HG02623 (cell line): ENCODE measurements at regions not wholly inside any gene's neighbourhood (a gene's known extent, or its start where the extent isn't known, plus 50 kb on each side); places are given as distances from the start of the nearest gene placed in this dataset.
"Not testable (repeated sequence)": the region's sequence is repeated elsewhere in the genome, so short reads cannot be mapped to it uniquely, and the experiment has no call there.

ENCODE experiments used
- ATAC-seq: cut with Tn5 transposase; IDR thresholded peaks from one replicate; pipeline ENCODE4 v1.9.1; 2021; ENCODE audit warnings: moderate library complexity; ENCODE audit not compliant: unreplicated experiment

DNA sequence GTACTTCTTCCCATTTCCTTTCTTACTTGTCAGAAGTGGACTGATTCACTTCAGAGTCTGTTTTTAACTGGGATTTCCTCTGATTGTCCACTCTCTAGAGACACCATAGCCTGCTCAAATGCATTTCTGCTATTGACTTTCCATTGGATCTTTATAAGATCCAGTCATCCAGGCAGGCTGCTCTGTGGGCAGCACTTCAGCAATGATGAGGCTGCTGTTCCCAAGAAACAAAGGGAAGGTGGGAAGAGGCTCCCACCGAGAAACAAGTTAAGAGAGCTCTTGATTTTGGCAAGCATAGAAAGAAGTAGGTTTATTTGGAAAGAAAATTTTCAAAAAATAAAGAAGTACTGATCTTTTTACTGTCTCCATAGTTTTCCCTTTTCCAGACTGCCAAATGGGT is 125.8 kb upstream of the STARD13 start:
- ATAC-seq: no peak

DNA sequence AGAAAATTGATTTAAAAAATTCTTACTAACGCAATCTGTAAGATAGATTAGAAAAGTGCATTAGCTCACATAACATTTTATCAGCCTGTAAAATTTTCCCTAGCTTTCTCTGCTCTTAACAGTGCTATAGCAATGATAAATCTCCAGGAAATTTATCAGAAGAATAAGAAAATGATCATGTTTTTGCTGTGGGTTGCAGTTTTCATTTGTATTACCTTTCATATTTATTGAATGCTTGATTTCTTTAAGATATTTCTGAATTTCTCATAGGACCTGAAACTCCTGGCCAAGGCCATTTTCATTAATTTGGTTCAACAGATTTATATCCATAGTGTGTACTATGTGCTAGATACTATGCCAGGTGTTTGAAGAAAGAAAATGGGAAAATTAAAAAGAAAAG is 130.3 kb upstream of the STARD13 start:
- no peak for ATAC-seq

DNA sequence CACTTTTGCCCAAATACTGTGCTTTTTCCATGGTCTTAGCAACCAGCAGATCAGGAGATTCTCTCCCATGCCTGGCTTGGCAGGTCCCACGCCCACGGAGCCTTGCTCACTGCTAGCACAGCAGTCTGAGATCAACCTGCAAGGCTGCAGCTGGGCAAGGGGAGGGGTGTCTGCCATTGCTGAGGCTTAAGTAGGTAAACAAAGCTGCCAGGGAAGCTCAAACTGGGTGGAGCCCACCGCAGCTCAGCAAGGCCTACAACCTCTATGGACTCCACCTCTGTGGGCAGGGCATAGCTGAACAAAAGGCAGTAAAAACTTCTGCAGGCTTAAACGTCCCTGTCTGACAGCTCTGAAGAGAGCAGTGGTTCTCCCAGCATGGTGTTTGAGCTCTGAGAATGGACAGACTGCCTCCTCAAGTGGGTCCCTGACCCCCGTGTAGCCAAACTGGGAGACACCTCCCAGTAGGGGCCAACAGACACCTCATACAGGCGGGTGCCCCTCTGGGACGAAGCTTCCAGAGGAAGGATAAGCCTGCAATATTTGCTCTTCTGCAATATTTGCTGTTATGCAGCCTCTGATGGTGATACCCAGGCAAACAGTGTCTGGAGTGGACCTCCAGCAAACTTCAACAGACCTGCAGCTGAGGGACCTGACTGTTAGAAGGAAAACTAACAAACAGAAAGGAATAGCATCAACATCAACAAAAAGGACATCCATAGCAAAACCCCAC is 132.8 kb upstream of the STARD13 start:
- not testable (repeated sequence) for ATAC-seq

DNA sequence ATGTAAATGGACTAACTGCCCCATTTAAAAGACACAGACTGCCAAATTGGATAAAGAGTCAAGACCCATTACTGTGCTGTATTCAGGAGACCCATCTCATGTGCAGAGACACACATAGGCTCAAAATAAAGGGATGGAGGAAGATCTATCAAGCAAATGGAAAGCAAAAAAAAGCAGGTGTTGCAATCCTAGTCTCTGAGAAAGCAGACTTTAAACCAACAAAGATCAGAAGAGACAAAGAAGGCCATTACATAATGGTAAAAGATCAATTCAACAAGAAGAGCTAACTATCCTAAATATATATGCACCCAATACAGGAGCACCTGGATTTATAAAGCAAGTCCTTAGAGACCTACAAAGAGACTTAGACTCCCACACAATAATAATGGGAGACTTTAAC is 134.6 kb upstream of the STARD13 start:
- ATAC-seq: not testable (repeated sequence)

DNA sequence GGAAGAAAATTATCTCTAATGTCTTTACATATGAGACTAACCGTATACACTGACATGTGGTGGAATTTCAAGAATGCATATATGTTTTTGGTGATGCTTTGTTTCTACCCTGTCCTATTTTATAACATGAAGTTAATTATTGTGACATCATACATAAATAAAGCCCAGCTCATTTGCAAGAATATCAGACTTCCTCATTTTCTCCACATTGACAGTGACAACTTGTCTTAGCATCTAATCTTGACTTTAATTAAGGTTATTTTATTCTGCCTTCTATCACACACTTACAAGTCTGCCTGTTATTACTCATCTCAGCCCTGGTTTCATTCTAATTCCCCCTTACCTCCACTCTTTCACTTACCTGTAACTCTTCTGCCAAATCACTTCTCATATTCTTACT is 140.6 kb upstream of the STARD13 start:
- no peak for ATAC-seq

DNA sequence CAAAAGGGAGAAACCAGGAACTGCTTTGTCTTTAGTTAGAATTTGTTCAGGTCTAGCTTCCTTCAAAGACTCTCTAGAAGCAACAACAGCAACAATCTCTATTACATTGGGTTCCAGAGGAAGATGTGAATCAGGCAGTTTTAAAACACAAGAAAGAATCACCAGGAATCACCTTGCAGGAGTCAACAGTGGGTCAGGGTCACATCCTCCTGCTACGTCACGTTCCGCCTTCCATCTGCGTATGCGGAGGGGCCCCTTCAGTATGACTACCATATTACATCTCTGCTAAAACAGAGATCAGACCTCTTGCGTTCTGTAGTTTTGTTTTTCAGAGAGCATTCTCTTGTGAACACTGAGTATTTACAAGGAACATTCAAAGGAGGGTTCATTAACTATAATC is 147.8 kb upstream of the STARD13 start:
- no peak for ATAC-seq

DNA sequence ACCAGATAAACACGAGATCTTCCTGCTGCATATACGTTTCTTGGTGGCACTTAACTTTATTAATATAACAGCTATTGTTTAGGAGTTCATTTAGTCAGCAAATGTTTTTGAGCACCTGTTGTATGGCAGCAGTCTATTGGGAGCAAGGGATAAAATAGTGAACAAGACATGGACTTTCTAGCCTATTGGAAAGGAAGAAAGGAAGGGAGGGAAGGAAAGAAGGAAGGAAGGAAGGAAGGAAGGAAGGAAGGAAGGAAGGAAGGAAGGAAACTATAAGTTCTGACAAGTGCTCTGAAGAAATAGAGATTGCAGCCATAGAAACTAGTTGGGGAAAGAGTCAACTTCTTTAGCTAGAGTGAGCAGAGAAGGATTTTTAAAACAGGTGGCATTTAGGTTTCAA is 149.1 kb upstream of the STARD13 start:
- no peak for ATAC-seq

DNA sequence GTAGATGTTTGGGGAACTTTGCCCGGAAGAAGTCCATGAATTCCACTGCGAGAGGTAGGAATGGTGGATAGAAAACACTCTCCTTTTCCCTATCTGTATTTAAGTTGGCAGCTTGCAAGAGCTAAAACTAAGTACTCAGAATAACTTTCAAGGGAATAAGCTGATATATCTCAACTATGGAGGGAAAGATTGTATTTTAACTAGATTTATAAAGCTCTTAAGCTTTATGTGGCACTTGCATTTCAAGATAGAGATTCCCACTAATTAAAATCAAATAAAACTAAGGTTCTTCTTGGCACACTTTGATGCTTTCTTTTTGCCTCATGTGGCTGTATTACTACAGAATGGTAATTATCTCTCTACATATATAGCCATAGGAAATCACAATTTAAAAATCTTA is 149.7 kb upstream of the STARD13 start:
- ATAC-seq: no peak

DNA sequence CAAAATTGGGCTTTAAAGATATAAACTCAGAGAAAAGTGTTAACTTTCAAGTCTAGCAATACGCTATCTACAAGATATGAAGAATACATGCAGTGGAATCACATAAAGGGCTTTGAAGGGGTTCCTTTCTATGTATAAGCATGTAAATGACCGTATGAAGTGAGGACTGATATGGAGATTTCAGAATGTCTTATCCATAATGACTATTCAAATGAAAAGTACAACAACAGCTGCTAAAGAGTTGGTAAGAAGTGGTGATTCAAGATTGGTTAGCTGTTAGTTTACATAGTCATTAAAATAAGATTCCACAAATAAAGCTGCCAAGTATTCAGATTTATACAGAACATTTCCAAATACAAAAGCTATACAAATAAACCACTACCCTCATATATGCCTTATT is 153.4 kb upstream of the STARD13 start:
- ATAC-seq: no peak

DNA sequence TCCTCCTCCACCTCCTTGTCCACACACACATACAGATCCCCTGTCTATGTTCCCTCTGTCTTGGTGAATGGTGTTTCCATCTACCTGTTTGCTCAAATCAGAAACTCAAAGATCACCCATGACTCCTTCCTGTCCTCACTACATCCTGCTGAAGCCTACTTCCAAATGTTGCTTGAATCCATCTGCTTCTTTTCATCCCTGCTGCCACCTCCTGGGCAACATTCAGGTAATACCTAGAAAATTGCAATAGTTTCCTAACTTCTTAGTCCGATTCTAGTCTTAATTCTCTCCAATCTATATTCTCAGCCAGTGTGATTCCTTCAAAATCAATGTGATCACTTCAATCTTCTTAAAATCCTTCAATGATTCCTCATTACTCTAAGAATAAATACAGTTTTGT is 155.5 kb upstream of the STARD13 start:
- no peak for ATAC-seq

DNA sequence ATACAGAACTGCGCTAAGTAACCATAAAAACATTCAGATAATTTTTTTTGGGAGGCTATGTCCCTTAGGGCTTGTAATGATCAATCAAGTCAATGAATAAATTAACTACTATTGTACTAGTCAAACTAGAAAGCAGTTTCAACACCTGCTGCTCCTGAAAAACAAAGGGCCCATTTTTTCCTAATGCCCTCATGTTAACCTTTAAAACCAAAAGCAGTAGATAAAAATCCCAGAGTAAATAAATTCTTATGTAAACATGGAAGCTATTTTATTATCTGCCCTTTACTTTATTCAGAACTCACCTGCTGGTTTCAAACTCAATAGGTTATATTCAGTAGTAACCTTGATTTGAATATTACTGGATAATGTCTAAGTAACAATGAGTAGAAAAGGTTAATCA is 159.5 kb upstream of the STARD13 start:
- ATAC-seq: no peak

DNA sequence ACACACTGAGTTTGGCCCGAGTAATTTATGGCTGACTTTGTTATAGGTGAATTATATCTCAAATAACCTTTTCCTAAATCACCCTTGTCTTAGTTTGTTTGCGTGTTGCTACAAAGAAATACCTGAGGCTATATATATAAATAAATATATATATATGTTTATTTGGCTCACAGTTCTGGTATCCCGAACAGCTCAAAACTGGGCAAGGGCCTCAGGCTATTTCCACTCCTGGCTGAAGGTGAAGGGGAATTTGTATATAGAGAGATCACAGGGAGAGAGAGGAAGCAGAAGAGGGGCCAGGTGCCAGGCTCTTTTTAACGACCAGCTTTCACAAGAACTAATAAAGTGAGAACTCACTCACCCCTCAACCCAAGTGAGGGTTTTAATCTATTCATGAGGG is 159.9 kb upstream of the STARD13 start:
- ATAC-seq: no peak

DNA sequence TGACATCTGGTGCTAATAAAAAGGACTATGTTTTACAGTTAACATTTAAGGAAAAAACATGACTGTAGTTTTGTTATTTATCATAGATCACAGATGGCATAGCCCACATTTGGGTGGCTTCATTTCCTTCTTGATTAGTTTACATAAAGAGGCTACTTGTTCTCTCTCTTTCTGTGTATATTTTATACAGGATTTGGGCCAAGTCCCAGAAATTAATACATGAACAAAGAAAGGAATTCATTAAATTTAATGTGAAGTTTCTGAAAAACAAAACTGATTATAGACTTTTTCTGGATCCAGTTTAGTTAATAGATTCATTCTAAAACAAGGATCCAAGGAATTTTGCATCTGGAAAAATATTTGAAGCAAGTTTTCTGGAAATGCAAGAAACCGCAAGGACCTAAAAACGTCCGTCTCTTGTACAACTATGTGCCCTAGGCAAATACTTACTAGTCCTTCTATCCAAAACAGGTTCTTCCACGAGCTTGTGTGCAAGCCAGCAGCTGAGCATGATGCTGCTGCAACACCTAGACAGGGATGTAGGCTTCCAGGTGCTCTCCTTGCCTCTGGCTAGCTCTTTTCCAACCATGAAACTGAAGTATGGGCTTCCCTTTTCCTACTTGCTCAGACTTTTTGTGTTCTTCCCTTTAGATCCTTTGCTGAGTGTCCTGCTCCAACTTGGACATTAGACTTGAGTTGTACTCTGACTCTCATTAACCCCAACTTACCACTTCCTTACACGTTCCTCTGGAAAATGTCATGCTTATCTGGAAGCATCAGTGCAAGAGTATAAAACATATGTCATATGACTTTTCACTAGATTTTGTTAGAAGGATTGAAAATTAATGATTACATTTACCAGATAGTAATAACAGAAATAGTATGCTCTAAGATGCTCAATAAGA is 161.5 kb upstream of the STARD13 start:
- ATAC-seq: no peak

DNA sequence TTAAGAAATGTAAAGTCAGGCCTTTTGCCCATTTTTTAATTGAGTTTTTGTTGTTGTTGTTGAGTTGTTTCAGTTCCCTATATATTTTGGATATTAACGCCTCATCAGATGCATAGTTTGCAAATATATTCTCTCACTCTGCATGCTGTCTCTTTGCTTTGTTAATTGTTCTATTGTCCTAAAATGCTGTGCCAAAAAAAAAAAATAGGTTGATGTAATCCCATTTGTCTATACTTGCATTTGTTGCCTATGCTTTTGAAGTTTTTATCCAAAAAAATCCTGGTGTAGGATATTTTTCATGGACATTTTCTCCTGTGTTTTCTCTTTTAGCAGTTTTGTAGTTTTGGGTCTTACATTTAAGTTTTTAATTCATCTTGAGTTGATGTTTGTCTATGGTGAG is 163.3 kb upstream of the STARD13 start:
- ATAC-seq: no peak

DNA sequence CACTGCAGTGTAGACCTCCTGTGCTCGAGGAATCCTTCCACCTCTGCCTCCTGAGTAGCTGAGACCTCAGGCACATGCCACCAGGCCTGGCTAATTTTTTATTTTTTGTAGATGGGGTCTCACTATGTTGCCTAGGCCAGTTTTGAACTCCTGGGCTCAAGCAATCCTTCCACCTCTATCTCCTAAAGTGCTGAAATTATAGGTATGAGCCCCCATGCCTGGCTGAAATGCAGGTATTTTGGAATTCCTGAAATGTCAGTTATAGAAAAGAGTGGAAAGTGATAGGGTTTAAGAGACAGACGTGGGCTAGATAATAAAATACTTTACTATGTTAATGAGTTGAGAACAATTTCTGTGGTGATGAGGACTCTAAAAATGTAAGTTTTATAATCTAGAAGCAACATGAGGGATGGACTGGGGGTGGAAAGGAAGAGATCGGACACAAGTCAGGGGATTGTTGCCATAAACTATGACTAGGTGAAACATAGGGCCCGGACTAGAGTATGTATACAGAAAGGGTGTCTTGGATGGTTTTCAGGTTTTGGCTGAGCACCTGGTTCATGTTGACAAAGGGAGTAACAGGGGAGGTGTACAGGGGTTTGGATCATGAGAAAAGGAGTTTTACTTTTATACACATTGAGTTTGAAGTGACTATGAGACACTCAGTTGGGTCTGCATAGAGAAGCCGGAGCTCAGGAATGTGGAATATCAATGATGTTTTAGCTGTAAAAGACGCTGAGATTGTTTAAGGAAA is 165.6 kb upstream of the STARD13 start:
- ATAC-seq: no peak

DNA sequence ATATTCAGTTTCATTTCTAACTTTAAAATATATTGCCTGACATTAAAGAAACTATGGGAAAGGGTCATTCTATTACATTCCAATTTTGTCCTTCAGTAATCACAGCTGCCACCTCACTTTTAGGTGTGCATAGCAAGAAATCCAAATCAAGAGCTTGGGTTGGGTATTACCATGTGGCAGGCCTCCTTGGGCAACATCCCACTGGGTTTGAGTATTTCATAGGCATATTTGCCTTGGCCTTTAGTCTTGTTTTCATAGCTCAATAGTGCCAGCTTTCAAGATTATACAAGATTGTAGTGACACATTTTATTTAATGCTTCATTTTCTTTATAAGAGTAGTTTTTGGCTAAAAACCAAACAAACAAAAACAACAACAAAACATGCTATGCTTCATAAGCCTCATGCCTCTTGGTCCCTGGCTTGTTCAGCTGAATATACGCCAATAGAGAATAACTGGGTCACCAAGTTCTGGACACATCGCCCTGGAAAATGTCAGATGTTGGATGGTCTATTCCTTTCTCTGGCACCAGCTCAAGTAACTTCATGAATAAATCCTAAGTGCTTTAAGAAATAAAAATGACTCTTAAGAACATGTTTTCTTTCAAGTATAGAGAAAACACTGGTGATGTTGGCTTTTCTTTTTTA is 167.4 kb upstream of the STARD13 start:
- no peak for ATAC-seq

DNA sequence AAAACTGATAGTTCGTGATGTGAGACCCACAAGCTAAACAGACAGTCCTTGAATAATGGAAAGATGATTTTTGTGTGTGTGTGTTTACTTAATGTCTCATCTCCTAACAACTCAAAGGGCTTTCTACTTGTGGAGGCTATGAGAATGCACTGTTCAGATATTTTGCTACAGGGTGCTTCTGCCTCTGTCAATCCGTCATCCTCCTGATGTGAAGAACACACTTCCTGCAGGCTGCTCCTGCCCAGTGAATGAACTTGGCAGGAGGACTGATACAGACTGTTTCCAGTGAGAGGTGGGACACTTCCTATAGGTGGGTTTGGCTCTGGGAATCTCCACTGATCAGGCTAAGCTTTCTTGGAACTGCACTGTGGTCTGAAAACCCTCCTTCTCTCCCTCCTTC is 168.4 kb upstream of the STARD13 start:
- ATAC-seq: no peak

DNA sequence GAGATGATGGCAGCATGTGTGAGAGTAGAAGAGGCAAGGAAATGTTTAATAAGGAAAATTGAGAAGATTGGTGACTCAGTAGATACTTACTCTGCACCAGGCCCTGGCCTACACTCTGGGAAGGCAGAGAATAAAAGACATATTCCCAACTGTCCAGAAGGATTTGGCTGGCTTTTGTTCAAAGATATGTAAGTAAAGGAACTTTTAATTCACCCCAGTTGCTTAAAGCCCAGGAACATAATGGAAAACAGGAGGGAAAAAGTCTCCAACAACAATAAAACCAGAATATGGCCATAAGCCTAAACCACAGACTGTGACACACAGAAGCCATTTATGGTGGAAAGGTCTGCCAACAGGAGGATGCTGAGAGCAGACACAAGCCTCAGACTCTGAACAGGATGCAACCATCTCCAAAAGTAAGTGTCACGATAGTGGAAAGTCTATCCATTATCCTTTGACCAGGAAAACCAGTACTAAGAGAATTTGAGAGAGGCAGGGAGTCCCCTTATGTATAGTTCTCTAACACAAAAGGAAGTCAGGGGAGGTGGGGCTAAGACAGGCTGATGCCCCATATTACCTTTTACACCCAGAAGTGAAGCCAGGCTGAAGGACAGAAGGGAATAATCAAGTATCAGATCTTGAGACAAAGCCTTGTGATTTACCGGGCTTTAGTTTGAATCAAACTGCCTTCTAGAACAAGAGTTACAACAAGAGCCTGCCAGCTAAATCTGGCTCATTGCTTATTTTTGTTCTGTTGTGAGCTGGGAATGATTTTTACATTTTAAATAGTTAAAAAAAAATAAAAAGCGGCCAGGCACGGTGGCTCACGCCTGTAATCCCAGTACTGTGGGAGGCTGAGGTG is 169.5 kb upstream of the STARD13 start:
- ATAC-seq: no peak

DNA sequence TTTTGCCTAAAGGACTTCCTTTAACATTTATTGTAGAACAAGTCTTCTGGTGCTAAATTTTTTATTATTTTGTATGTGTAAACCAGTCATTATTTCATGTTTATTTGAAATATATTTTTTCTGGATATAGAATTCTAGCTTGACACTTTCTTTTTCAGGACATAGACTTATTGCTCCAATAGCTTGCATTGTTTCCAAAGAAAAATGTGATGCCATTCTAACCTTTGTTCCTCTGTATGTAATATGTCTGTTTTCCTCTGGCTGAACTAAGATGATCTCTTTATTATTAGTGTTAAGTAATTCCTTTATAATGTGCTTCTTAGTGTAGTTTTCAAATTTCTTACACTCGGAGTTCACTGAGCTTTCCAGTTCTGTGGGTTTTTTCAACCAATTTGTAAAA is 174.1 kb upstream of the STARD13 start:
- ATAC-seq: no peak

DNA sequence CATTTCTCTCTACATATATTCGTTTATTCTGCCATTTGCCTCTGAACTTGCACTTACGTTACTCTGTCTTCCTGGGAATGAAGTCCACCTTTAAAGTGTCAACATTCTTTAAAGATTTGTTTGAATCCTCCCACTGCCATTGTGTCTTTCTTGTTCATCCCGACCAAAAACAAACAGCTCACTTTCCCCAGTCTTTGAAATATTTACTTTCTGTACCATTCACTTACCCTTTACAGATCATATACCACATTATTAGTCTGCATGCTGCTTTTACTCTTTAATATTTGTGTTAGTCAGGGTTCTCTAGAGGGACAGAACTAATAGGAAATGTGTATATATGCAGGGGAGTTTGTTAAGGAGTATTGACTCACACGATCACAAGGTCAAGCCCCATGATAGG is 176.6 kb upstream of the STARD13 start:
- ATAC-seq: no peak
